Calu3 (cell line): ENCODE measurements at regions not wholly inside any gene's neighbourhood (a gene's known extent, or its start where the extent isn't known, plus 50 kb on each side); places are given as distances from the start of the nearest gene placed in this dataset.

Experiments
- BruUV-seq: library from RNA; stranded (reverse); fragments of 400-500 nt; replicated peaks from 2 replicates; lab custom pipeline; 2021; lab: Mats Ljungman, UMichigan
- CTCF ChIA-PET: fragments of 300-600 bp; sonication (Branson Sonifier 250); formaldehyde crosslinking; loops from one replicate; lab custom pipeline; 2022; ENCODE audit warnings: antibody characterized with exemption; lab: Charles Lee
- DNase-seq: peaks from one replicate; pipeline ENCODE4 v3.0.0; 2022
- H3K27ac Mint-ChIP-seq: one replicate; pipeline ENCODE4 v1.8.0; 2022; ENCODE audit warnings: mixed read lengths; ENCODE audit not compliant: unreplicated experiment
- H3K27me3 Mint-ChIP-seq: one replicate; pipeline ENCODE4 v1.8.0; 2022; ENCODE audit warnings: mixed read lengths; ENCODE audit not compliant: unreplicated experiment
- H3K36me3 Mint-ChIP-seq: one replicate; pipeline ENCODE4 v1.8.0; 2022; ENCODE audit warnings: mild to moderate bottlenecking, moderate library complexity, mixed read lengths; ENCODE audit not compliant: insufficient read depth, unreplicated experiment
- H3K4me1 Mint-ChIP-seq: one replicate; pipeline ENCODE4 v1.8.0; 2022; ENCODE audit warnings: mild to moderate bottlenecking, low read depth, mixed read lengths; ENCODE audit not compliant: unreplicated experiment
- H3K4me3 Mint-ChIP-seq: one replicate; pipeline ENCODE4 v1.8.0; 2022; ENCODE audit warnings: mild to moderate bottlenecking, low read depth, moderate library complexity, mixed read lengths; ENCODE audit not compliant: unreplicated experiment
- H3K9me3 Mint-ChIP-seq: one replicate; pipeline ENCODE4 v1.8.0; 2022; ENCODE audit warnings: low read depth, mixed read lengths; ENCODE audit not compliant: unreplicated experiment
- CTCF ChIP-seq: fragments of 200-600 bp; IDR thresholded peaks from one replicate; pipeline ENCODE4 v1.8.0; 2022; ENCODE audit warnings: antibody characterized with exemption; ENCODE audit not compliant: unreplicated experiment
- intact Hi-C: fragments of 100-400 bp; cut with micrococcal nuclease; formaldehyde crosslinking; loops from one replicate; pipeline ENCODE4 v1.10.0; 2022; ENCODE audit not compliant: unreplicated experiment

GRCh38 chr6:150725795-150726194, 126.1 kb downstream of the PLEKHG1 start:
- H3K36me3 Mint-ChIP-seq, result peaks cover 5% of the 10 kb centered on the region
- TF ChIP-seq CTCF, result no peak
- H3K4me1 Mint-ChIP-seq, result peaks cover 6% of the 10 kb centered on the region
- H3K27me3 Mint-ChIP-seq, result no peaks in the 10 kb centered on the region
- CTCF ChIA-PET, result no interaction called here
- DNase-seq, result no peak
- no TSS peak for BruUV-seq
- no peaks in the 10 kb centered on the region for H3K9me3 Mint-ChIP-seq
- no peak overlapping the region for H3K4me3 Mint-ChIP-seq
- no peak overlapping the region for H3K27ac Mint-ChIP-seq
- intact Hi-C loops, result no loop called here

GRCh38 chr6:150729188-150729748, 129.6 kb downstream of the PLEKHG1 start:
- no peaks in the 10 kb centered on the region for H3K9me3 Mint-ChIP-seq
- no peak for TF ChIP-seq CTCF
- H3K27ac Mint-ChIP-seq, result no peak overlapping the region
- no peak for DNase-seq
- intact Hi-C loops, result no loop called here
- no TSS peak for BruUV-seq
- no peaks in the 10 kb centered on the region for H3K36me3 Mint-ChIP-seq
- H3K4me3 Mint-ChIP-seq, result no peak overlapping the region
- CTCF ChIA-PET, result no interaction called here
- no peaks in the 10 kb centered on the region for H3K27me3 Mint-ChIP-seq
- no peaks in the 10 kb centered on the region for H3K4me1 Mint-ChIP-seq

GRCh38 chr6:150730801-150731457, 131.2 kb downstream of the PLEKHG1 start:
- BruUV-seq, result no TSS peak
- no peak for TF ChIP-seq CTCF
- intact Hi-C loops, result no loop called here
- no peaks in the 10 kb centered on the region for H3K9me3 Mint-ChIP-seq
- H3K36me3 Mint-ChIP-seq, result no peaks in the 10 kb centered on the region
- no peak for DNase-seq
- H3K4me3 Mint-ChIP-seq, result no peak overlapping the region
- H3K27ac Mint-ChIP-seq, result no peak overlapping the region
- no peaks in the 10 kb centered on the region for H3K4me1 Mint-ChIP-seq
- CTCF ChIA-PET, result no interaction called here
- no peaks in the 10 kb centered on the region for H3K27me3 Mint-ChIP-seq

- no peaks in the 10 kb centered on the region for H3K4me1 Mint-ChIP-seq
- no peaks in the 10 kb centered on the region for H3K9me3 Mint-ChIP-seq
- H3K36me3 Mint-ChIP-seq, result no peaks in the 10 kb centered on the region
- no TSS peak for BruUV-seq
- CTCF ChIA-PET, result interaction anchor here (1.0 kb wide), 1 partner anchor 315 kb away, joined by 3 read pairs; no protein-coding TSS in a partner anchor
- TF ChIP-seq CTCF, result no peak
- H3K4me3 Mint-ChIP-seq, result no peak overlapping the region
- H3K27me3 Mint-ChIP-seq, result no peaks in the 10 kb centered on the region
- DNase-seq, result no peak
- no peak overlapping the region for H3K27ac Mint-ChIP-seq
- intact Hi-C loops, result no loop called here
Measured at GRCh38 chr6:150732765-150733539, 132.6 kb upstream of the MTHFD1L start.
